HG03565 (cell line): ENCODE measurements at regions not wholly inside any gene's neighbourhood (a gene's known extent, or its start where the extent isn't known, plus 50 kb on each side); places are given as distances from the start of the nearest gene placed in this dataset.
"Not testable (repeated sequence)": the region's sequence is repeated elsewhere in the genome, so short reads cannot be mapped to it uniquely, and the experiment has no call there.

ENCODE experiments used
- ATAC-seq: cut with Tn5 transposase; IDR thresholded peaks from one replicate; pipeline ENCODE4 v1.9.1; 2021; ENCODE audit warnings: mild to moderate bottlenecking, moderate library complexity; ENCODE audit not compliant: unreplicated experiment

DNA sequence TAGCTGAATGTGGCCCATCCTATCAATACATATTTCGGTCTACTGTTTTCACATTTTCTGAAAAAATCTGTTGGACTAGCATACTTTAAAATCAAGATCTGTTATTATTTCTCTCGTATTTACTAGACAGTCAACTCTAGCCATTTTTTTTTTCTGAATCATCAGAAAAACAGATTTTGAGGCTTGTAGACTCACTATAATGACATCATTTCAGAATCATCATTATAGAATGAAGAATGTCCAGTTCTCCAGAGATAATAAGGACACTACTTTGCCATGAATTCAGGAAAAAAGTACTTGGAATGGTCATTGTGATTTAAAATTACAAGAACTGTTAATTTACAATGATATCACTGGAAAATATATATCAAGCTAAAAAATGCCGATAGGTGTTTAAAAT lies 589.8 kb downstream of the KCNH5 start:
- no peak for ATAC-seq

GRCh38 chr14:62462988-62463387 lies 582.3 kb downstream of the KCNH5 start:
- ATAC-seq = no peak

DNA sequence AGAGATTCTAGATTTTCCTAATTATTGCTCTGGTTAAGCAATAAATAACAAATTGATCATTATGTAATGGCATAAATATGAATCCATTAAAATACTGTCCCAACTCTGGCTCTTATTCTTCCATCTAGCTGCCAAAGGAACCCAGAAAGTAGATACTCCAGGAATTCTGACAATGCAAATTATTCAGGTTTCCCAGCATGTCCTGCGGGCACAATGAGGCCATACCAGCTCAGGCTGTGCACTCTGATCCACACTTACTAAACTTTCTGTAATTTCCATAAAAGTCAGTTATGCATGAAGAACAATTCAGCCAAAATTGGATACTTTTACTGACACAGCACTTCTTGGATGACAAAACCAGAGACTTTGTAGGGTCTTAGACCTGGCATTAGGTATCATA lies 576.3 kb downstream of the KCNH5 start:
- ATAC-seq = no peak

GRCh38 chr14:62470935-62471334 lies 574.3 kb downstream of the KCNH5 start:
- ATAC-seq = no peak

DNA sequence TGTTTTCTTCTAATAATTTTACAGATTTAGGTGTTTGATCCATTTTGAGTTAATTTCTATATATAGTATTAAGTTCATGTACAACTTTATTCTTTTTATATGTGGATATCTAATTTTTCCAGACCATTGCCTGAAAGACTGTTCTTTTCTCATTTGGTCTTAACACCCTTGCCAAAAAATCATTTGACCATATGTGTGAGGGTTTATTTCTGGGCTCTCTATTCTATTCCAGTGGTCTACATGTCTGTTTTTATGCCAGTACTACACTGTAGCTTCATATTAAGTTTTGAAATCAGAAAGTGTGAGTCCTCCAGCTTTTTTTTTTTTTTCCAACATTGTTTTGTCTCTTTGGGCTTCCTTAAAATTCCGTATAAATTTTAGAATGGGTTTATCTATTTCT lies 554.1 kb downstream of the KCNH5 start:
- ATAC-seq = no peak

DNA sequence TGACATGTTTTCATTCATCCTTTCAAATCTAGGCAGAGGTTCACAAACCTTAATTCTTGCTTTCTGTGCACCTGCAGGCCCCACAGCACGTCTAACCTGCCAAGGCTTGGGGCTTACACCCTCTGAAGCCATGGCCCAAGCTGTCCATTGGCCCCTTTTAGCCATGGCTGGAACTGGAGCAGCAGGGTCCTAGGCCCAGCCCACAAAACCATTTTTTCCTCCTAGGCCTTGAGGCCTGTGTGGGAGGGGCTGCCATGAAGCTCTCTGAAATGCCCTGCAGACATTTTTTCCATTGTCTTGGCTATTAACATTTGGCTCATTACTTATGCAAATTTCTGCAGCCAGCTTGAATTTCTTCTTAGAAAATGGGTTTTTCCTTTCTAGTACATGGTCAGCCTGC lies 547.5 kb downstream of the KCNH5 start:
- no peak for ATAC-seq

GRCh38 chr14:62501021-62501750 lies 544.1 kb downstream of the KCNH5 start:
- no peak for ATAC-seq

GRCh38 chr14:62505045-62505444 lies 540.2 kb downstream of the KCNH5 start:
- ATAC-seq = no peak

DNA sequence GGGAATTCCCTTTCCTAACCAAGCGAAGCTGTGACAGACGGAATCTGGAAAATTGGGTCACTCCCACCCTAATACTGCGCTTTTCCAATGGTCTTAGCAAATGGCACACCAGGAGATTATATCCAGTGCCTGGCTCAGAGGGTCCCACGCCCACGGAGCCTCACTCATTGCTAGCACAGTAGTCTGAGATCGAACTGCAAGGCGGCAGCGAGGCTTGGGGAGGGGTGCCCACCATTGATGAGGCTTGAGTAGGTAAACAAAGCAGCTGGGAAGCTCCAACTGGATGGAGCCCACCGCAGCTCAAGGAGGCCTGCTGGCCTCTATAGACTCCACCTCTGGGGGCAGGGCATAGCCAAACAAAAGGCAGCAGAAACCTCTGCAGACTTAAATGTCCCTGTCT lies 523.9 kb downstream of the KCNH5 start:
- not testable (repeated sequence) for ATAC-seq

DNA sequence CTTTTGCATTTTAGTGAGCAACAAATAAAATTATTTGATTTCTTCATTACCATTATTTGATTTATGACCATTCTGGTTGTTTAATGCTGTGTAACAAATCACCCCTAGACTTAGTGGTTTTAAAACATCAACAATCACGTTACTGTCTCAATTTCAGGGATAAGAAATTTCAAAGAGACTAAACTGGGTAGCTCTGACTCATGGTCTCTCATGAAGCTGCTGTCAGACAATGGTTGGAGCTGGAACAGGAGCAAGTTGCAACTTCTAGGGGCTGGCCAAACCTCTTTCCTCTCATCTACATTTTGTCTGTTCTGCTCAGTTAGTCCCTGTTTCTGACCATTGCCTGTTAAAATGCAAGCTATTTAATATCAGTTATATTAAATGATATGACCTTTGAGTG lies 517.0 kb downstream of the KCNH5 start:
- no peak for ATAC-seq

DNA sequence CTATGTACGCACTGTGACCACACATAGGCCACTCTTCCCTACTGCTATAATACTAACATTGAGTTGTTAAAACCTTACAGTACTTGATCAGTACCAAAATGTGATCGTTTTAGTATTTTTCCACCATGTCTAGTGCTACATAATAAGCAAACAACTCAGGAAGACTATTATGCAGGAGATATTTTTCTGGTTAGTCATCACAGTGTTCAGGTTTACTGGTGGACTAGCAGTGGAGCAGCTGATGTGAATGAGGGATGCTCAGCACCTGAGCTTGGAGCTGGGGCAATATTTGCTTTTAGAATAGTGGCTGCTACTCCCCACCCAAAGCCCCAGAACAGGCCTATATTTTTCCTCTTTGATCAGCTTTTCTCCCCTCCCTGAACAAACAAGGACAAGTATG lies 513.1 kb downstream of the KCNH5 start:
- no peak for ATAC-seq

DNA sequence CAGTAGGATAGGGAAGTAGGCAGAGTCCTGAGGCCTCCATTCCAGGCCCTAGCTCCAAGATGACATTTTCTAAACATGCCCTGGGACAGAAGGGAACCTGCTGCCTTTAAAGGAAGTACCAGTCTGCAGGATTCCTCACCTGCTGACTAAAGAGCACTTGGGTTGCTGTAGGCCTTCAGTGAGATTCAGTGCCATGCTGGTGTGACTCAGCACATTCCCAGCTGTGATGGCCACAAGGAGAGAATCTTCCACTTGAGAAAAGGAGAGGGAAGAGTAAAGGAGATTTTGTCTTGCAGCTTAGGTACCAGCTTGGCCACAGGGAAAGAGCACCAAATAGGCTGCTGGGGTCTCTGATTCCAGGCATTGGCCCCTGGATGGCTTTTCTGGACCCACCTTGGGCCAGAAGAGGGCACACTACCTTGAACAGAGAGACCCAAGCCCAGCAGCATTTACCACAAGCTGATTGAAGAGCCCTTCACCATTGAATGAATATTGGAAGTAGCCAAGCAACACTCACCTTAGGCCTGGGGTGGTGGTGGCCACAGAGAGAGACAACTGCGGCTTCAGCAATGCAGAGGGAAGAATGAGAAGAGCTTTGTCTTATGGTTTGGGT lies 498.3 kb downstream of the KCNH5 start:
- no peak for ATAC-seq

GRCh38 chr14:62557416-62557815 lies 487.8 kb downstream of the KCNH5 start:
- no peak for ATAC-seq

DNA sequence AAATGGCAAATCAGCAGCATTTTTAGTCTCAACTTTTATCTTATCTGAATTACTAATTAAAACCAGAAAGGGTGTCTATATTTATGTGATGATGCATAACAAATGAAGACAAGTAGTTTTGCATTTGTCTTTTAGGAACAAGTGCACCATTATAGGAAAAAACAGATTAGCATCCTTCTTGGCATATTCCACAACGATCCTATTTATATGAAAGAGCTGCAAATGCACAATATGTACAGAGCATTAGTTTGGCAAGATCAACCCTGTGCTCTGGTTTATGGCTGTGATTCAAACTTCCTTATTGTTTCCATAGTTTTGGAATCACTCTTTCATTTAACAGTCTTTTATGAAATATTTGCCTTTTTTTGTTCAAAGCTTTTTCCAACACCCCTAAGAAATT lies 486.8 kb downstream of the KCNH5 start:
- no peak for ATAC-seq

- no peak for ATAC-seq
Observed at GRCh38 chr14:62585247-62585646, 460.0 kb downstream of the KCNH5 start.

DNA sequence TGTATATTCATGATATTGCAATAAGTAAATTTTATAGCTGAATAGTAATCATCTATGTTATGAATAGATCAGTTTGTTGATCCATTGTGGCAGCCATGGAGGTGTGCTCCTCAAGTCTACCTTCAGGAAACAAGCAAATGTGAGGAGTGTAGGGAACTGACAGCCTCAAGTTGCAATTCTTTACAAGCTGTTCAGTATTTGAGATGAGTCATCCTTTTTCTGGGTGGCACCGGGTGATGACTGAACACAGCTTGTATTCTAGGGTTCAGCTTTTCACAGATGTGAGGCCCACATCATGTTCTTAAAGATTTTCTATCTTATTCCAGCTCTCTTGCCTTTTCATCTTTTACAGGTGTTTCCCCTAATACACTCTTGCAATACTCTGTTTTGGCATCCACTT lies 452.4 kb downstream of the KCNH5 start:
- ATAC-seq = no peak

DNA sequence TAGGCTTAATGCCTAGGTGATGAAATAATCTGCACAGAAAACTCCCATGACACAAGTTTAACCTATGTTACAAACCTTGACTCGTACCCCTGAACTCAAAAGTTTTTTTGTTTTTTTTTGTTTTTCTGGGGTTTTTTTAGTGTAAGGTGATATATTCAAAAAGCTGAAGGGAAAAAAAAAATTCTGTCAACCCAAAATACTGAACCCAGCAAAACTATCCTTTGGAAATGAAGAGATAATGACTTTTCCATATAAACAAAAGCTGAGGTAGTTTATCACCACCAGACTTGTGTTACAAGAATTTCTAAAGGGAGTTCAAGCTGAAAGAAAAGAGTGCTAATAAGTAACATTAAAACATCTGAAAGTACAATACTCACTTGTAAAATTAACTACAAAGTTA lies 448.1 kb downstream of the KCNH5 start:
- ATAC-seq = no peak

DNA sequence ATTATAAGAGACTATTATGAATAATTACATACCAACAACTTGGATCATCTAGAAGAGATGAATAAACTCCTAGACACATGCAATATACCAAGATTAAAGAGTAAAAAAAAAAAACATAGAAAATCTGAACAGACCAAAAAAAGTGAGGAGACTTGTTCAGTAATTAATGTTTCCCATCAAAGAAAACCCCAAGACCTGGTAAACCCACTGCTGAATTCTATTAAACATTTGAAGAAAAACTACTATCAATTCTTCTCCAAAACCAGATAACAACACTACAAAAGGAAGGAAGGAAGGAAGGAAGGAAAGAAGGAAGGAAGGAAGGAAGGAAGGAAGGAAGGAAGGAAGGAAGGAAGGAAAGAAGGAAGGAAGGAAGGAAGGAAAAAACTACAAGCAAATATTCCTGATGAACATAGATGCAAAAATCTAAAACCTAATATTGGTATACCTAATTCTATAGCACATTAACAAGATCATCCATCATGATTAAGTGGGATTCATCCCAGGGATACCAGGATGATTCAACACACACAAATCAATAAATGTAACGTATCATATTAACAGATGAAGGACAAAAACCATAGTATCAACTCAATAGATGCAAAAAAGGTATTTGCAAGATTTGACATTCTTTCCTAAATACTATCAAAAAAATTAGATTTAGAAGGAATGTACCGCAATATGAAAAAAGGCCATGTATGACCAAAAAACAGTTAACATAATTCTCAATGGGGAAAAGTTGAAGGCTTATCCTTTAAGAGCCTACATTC lies 445.5 kb downstream of the KCNH5 start:
- ATAC-seq = no peak

DNA sequence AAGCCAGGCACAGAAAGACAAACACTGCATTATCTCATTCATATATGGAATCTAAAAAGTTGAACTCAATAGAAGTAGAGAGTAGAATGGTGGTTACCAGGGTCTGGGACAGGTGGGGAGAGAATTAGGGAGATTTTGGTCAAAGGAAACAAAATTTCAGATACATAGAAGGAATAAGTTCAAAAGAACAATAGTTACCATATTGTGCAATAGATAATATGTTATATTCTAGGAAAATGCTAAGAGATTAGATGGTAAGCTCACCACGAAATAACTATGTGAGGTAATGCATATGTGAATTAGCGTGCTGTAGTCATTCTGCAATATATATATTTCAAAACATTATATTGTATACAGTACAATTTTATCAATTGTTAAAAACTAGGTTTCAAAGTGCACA lies 442.5 kb downstream of the KCNH5 start:
- no peak for ATAC-seq

DNA sequence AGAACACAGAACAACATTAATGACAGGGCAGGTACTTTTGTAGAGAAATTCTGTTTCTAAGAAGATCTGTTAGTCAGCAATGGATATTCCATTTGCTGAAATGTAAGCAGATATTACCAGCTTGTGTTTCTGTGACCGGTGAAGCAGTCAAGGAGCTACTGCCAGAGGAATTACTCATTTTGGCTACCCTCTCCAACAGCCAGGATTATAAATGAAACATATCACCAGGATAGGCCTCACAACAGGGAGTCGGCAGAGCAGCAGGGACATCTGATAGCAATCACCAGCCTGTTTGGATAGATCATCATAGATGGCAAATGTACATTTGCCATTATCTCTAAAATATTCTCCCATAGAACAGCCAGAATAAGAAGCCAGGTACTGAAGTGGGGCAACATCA lies 440.7 kb downstream of the KCNH5 start:
- ATAC-seq = no peak

DNA sequence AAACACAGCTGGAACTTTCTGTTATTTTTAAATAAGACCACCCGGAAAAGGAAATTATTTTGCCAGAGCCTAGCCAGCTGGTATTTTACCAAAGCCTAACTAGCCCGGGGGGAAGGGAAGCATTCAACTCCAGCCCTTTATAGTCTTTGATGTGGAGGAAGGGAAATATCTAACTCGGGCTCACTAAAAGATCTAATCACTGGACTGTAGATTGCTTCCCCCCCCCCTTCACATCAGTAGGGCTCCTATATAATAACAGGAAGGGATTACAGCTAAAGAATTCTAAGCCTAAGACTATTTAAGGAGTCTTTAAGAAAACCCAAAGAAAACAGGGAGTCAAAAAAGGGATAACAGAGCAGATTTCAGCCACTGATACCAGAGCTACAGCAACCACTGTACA lies 431.1 kb downstream of the KCNH5 start:
- ATAC-seq = no peak

GRCh38 chr14:62616668-62617067 lies 428.6 kb downstream of the KCNH5 start:
- no peak for ATAC-seq
